HepG2 (cell line): ENCODE measurements at regions not wholly inside any gene's neighbourhood (a gene's known extent, or its start where the extent isn't known, plus 50 kb on each side); places are given as distances from the start of the nearest gene placed in this dataset.

ENCODE experiments used
- CTCF ChIP-seq: sonication (generic); formaldehyde crosslinking; IDR thresholded peaks from 2 replicates; pipeline ENCODE4 v1.5.0; 2020; ENCODE audit warnings: mild to moderate bottlenecking, missing genetic modification reagents, moderate library complexity
- FOXC1 ChIP-seq: sonication (generic); formaldehyde crosslinking; IDR thresholded peaks from 2 replicates; pipeline ENCODE4 v1.8.0; 2022; ENCODE audit warnings: mild to moderate bottlenecking, missing genetic modification reagents, borderline replicate concordance
- GLI4 ChIP-seq: sonication (generic); formaldehyde crosslinking; IDR thresholded peaks from 2 replicates; pipeline ENCODE4 v1.5.1; 2020; ENCODE audit warnings: missing genetic modification reagents, mild to moderate bottlenecking, moderate library complexity, borderline replicate concordance
- TF ChIP-seq, protein P1 (sequence below): sonication (generic); formaldehyde crosslinking; IDR thresholded peaks from 2 replicates; pipeline ENCODE4 v1.4.0; 2020; ENCODE audit warnings: mild to moderate bottlenecking, missing genetic modification reagents

GRCh38 chr14:85187521-85187920 is 342.4 kb upstream of the FLRT2 start:
- TF ChIP-seq, protein P1, sequence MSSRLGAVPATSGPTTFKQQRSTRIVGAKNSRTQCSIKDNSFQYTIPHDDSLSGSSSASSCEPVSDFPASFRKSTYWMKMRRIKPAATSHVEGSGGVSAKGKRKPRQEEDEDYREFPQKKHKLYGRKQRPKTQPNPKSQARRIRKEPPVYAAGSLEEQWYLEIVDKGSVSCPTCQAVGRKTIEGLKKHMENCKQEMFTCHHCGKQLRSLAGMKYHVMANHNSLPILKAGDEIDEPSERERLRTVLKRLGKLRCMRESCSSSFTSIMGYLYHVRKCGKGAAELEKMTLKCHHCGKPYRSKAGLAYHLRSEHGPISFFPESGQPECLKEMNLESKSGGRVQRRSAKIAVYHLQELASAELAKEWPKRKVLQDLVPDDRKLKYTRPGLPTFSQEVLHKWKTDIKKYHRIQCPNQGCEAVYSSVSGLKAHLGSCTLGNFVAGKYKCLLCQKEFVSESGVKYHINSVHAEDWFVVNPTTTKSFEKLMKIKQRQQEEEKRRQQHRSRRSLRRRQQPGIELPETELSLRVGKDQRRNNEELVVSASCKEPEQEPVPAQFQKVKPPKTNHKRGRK = no peak
- TF ChIP-seq GLI4 (CRISPR knock-in tag) (no peak), CTCF (CRISPR knock-in tag) (no peak), FOXC1 (CRISPR knock-in tag) (no peak)
